Breast epithelium (tissue), 3 donors: ENCODE measurements at regions not wholly inside any gene's neighbourhood (a gene's known extent, or its start where the extent isn't known, plus 50 kb on each side); places are given as distances from the start of the nearest gene placed in this dataset.

Source experiments
- POLR2A ChIP-seq: fragments of 450-650 bp; IDR thresholded peaks from one replicate; pipeline ENCODE4 v1.6.1; 2016; ENCODE audit warnings: antibody characterized with exemption, mild to moderate bottlenecking, moderate library complexity
- TF ChIP-seq, protein P1 (sequence below), 3 donors: fragments of 450-650 bp; IDR thresholded peaks; one replicate each; pipeline ENCODE4 v1.5.1; 2016 to 2017; ENCODE audit warnings: antibody characterized with exemption in 3 of 3, mild to moderate bottlenecking in 3 of 3, moderate library complexity in 3 of 3

GRCh38 chr9:79883073-79883645 is 311.4 kb downstream of the TLE4 start:
- TF ChIP-seq, protein P1, sequence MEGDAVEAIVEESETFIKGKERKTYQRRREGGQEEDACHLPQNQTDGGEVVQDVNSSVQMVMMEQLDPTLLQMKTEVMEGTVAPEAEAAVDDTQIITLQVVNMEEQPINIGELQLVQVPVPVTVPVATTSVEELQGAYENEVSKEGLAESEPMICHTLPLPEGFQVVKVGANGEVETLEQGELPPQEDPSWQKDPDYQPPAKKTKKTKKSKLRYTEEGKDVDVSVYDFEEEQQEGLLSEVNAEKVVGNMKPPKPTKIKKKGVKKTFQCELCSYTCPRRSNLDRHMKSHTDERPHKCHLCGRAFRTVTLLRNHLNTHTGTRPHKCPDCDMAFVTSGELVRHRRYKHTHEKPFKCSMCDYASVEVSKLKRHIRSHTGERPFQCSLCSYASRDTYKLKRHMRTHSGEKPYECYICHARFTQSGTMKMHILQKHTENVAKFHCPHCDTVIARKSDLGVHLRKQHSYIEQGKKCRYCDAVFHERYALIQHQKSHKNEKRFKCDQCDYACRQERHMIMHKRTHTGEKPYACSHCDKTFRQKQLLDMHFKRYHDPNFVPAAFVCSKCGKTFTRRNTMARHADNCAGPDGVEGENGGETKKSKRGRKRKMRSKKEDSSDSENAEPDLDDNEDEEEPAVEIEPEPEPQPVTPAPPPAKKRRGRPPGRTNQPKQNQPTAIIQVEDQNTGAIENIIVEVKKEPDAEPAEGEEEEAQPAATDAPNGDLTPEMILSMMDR (IDR thresholded peaks at IDR 0.05), result no peak
- TF ChIP-seq POLR2A, result no peak
